Body of pancreas (tissue), 4 donors: ENCODE measurements at regions not wholly inside any gene's neighbourhood (a gene's known extent, or its start where the extent isn't known, plus 50 kb on each side); places are given as distances from the start of the nearest gene placed in this dataset.

Source experiments
- POLR2A ChIP-seq, 3 donors: fragments of 450-650 bp; IDR thresholded peaks; one replicate each; pipeline ENCODE4 v1.6.1; 2016; ENCODE audit warnings: antibody characterized with exemption in 3 of 3, mild to moderate bottlenecking in 2 of 3
- TF ChIP-seq, protein P1 (sequence below), 7 experiments: fragments of 450-650 bp in 4 of 7; fragments of 200-600 bp in 3 of 7; sonication (generic) in 3 of 7; IDR thresholded peaks; one replicate each; pipeline ENCODE4 v1.5.1; 2016 to 2019; ENCODE audit warnings: antibody characterized with exemption in 7 of 7

DNA sequence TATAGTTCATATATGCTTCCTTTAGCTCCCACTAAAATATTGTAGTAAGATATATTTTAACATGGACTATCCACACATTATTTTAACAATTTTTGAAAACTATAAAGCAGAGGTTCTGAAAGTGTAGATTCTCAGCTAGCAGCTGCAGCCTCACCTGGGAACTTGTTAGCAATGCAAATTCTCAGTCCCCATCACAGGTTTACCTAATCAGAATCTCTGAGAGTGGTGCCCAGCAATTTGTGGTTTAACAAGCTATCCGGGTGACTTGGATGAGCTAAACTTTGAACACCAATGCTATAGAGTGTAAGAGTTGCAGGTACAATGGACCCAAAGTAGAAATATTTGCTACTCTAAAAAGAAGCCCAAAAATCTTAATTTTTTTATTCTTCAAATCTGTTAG is 99.8 kb upstream of the MDFIC start:
- TF ChIP-seq, protein P1, sequence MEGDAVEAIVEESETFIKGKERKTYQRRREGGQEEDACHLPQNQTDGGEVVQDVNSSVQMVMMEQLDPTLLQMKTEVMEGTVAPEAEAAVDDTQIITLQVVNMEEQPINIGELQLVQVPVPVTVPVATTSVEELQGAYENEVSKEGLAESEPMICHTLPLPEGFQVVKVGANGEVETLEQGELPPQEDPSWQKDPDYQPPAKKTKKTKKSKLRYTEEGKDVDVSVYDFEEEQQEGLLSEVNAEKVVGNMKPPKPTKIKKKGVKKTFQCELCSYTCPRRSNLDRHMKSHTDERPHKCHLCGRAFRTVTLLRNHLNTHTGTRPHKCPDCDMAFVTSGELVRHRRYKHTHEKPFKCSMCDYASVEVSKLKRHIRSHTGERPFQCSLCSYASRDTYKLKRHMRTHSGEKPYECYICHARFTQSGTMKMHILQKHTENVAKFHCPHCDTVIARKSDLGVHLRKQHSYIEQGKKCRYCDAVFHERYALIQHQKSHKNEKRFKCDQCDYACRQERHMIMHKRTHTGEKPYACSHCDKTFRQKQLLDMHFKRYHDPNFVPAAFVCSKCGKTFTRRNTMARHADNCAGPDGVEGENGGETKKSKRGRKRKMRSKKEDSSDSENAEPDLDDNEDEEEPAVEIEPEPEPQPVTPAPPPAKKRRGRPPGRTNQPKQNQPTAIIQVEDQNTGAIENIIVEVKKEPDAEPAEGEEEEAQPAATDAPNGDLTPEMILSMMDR (IDR thresholded peaks at IDR 0.05) = no peak
- TF ChIP-seq POLR2A (IDR thresholded peaks at IDR 0.05) = no peak
